ENCODE measurements at regions not wholly inside any gene's neighbourhood (a gene's known extent, or its start where the extent isn't known, plus 50 kb on each side); places are given as distances from the start of the nearest gene placed in this dataset. TPM values are rescaled to one million over a fixed set of nuclear protein-coding genes. Genes with fewer than 3 reads are reported as not detected.
A peak's percentile ranks its signal among the peaks of the same experiment; 100 is the strongest.

DNA sequence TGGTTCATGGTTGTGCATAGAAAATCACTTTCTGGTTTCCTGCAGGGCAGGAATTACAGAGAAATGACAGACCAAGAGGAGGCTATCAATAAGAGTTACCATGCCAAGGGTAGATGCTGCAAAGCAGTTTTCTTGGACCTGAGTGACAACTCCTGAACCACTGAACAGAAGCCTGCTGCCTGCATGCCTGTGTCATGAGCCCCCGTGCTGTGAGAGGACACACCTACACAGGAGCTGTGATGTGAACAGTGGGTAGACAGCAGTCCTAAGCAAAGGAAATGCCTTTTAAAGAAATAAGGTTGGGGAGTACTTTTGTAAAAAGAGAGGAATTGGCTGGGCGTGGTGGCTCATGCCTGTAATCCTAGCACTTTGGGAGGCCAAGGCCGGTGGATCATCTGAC lies 54.2 kb upstream of the CREB1 start:
- no peaks in the 10 kb centered on the region for H4K20me1 ChIP-seq (ENCODE audit: insufficient read depth, low read length)
- no peaks in the 10 kb centered on the region for H3K27me3 ChIP-seq (ENCODE audit: insufficient read depth, low read length)
- no peak for DNase-seq (ENCODE audit: insufficient read length, low spot score, missing footprints)
- no peaks in the 10 kb centered on the region for H3K36me3 ChIP-seq (ENCODE audit: insufficient read depth, low read length)
- no peaks in the 10 kb centered on the region for H3K9me3 ChIP-seq (ENCODE audit: low read depth, low read length)
- peaks cover 21% of the 10 kb centered on the region for H3K4me1 ChIP-seq (ENCODE audit: insufficient read depth, low read length)
- H3K4me3 ChIP-seq (ENCODE audit: insufficient read depth, low read length), result no peak overlapping the region
- TF ChIP-seq, protein P1, sequence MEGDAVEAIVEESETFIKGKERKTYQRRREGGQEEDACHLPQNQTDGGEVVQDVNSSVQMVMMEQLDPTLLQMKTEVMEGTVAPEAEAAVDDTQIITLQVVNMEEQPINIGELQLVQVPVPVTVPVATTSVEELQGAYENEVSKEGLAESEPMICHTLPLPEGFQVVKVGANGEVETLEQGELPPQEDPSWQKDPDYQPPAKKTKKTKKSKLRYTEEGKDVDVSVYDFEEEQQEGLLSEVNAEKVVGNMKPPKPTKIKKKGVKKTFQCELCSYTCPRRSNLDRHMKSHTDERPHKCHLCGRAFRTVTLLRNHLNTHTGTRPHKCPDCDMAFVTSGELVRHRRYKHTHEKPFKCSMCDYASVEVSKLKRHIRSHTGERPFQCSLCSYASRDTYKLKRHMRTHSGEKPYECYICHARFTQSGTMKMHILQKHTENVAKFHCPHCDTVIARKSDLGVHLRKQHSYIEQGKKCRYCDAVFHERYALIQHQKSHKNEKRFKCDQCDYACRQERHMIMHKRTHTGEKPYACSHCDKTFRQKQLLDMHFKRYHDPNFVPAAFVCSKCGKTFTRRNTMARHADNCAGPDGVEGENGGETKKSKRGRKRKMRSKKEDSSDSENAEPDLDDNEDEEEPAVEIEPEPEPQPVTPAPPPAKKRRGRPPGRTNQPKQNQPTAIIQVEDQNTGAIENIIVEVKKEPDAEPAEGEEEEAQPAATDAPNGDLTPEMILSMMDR (IDR thresholded peaks at IDR 0.05; ENCODE audit: extremely low read depth, low read depth, low read length), result no peak
- peak overlapping the region; percentile 49 for H2AFZ ChIP-seq (ENCODE audit: low read length)
- H3K79me2 ChIP-seq (ENCODE audit: insufficient read depth, low read length), result no peaks in the 10 kb centered on the region
- no peak overlapping the region for H3K27ac ChIP-seq (ENCODE audit: low read depth, low read length)
- H3K4me2 ChIP-seq (ENCODE audit: insufficient read depth, low read length), result peak overlapping the region; percentile 71

- Histone ChIP-seq H3K27me3 (ENCODE audit: insufficient read depth, low read length) (no peaks in the 10 kb centered on the region), H3K4me1 (ENCODE audit: insufficient read depth, low read length) (peaks cover 23% of the 10 kb centered on the region), H3K36me3 (ENCODE audit: insufficient read depth, low read length) (no peaks in the 10 kb centered on the region), H4K20me1 (ENCODE audit: insufficient read depth, low read length) (no peaks in the 10 kb centered on the region), H3K4me2 (ENCODE audit: insufficient read depth, low read length) (no peak overlapping the region), H3K4me3 (ENCODE audit: insufficient read depth, low read length) (no peak overlapping the region), H2AFZ (ENCODE audit: low read length) (no peak overlapping the region), H3K79me2 (ENCODE audit: insufficient read depth, low read length) (no peaks in the 10 kb centered on the region), H3K27ac (ENCODE audit: low read depth, low read length) (no peak overlapping the region), H3K9me3 (ENCODE audit: low read depth, low read length) (no peaks in the 10 kb centered on the region)
- TF ChIP-seq, protein P1 (IDR thresholded peaks at IDR 0.05; ENCODE audit: extremely low read depth, low read depth, low read length), result no peak
- DNase-seq (ENCODE audit: insufficient read length, low spot score, missing footprints), result no peak
These were observed 51.9 kb upstream of the CREB1 start for GRCh38 chr2:207477896-207478295.

- no peak overlapping the region for H3K4me3 ChIP-seq (ENCODE audit: insufficient read depth, low read length)
- H4K20me1 ChIP-seq (ENCODE audit: insufficient read depth, low read length), result no peaks in the 10 kb centered on the region
- TF ChIP-seq, protein P1 (IDR thresholded peaks at IDR 0.05; ENCODE audit: extremely low read depth, low read depth, low read length), result no peak
- no peak overlapping the region for H2AFZ ChIP-seq (ENCODE audit: low read length)
- no peak overlapping the region for H3K4me2 ChIP-seq (ENCODE audit: insufficient read depth, low read length)
- no peak overlapping the region for H3K27ac ChIP-seq (ENCODE audit: low read depth, low read length)
- DNase-seq (ENCODE audit: insufficient read length, low spot score, missing footprints), result no peak
- H3K9me3 ChIP-seq (ENCODE audit: low read depth, low read length), result no peaks in the 10 kb centered on the region
- H3K36me3 ChIP-seq (ENCODE audit: insufficient read depth, low read length), result no peaks in the 10 kb centered on the region
- peaks cover 24% of the 10 kb centered on the region for H3K4me1 ChIP-seq (ENCODE audit: insufficient read depth, low read length)
- no peaks in the 10 kb centered on the region for H3K79me2 ChIP-seq (ENCODE audit: insufficient read depth, low read length)
- H3K27me3 ChIP-seq (ENCODE audit: insufficient read depth, low read length), result no peaks in the 10 kb centered on the region
These were observed 51.2 kb upstream of the CREB1 start for GRCh38 chr2:207478572-207478971.

DNA sequence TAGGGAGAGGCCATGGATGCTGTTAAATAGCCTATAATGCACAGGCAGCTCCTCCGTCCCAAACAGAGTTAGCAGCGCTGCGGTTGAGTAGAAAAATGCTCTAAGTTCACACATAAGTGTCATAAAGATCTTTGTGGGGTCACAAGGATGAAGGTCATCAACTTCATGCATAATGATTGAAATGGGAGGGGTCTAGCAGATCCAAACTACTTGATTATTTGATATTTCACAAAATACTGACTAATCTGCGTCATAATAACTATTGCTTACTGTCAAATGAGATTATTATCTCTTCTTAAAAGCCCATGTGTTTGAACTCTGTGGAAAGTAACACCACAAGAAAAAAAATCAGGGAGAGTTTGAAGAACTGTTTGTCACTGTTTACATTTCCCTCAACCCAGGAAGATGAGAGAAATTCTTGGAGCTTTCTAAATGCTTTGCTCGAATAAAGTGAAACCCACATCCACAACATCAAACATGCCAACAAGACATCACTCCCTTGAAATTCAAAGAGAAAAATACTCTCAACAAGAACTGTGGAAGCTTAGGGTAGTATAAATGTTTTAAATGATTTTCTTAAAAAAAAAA lies 50.5 kb upstream of the CREB1 start:
- Histone ChIP-seq H3K4me1 (ENCODE audit: insufficient read depth, low read length) (peaks cover 31% of the 10 kb centered on the region), H3K4me2 (ENCODE audit: insufficient read depth, low read length) (peak overlapping the region; percentile 11), H3K27ac (ENCODE audit: low read depth, low read length) (no peak overlapping the region), H3K27me3 (ENCODE audit: insufficient read depth, low read length) (no peaks in the 10 kb centered on the region), H3K36me3 (ENCODE audit: insufficient read depth, low read length) (no peaks in the 10 kb centered on the region), H3K4me3 (ENCODE audit: insufficient read depth, low read length) (no peak overlapping the region), H4K20me1 (ENCODE audit: insufficient read depth, low read length) (no peaks in the 10 kb centered on the region), H3K79me2 (ENCODE audit: insufficient read depth, low read length) (no peaks in the 10 kb centered on the region), H3K9me3 (ENCODE audit: low read depth, low read length) (no peaks in the 10 kb centered on the region), H2AFZ (ENCODE audit: low read length) (no peak overlapping the region)
- no peak for DNase-seq (ENCODE audit: insufficient read length, low spot score, missing footprints)
- TF ChIP-seq, protein P1 (IDR thresholded peaks at IDR 0.05; ENCODE audit: extremely low read depth, low read depth, low read length), result no peak

Small RNAs in the stretch of these regions (small RNA-seq; reads per million reads assigned to genes)
- not detected for gene MIR1302-4

Data from osteoblast (primary cell).